ENCODE measurements at regions not wholly inside any gene's neighbourhood (a gene's known extent, or its start where the extent isn't known, plus 50 kb on each side); places are given as distances from the start of the nearest gene placed in this dataset.

- DNase-seq (ENCODE audit: low spot score) (no peak), ATAC-seq (ENCODE audit: low FRiP score) (no peak)
- TF ChIP-seq CTCF (IDR thresholded peaks at IDR 0.05) = no peak
Measured at GRCh38 chr14:99077076-99077843, 194.7 kb downstream of the BCL11B start.

- no peak for TF ChIP-seq CTCF (IDR thresholded peaks at IDR 0.05)
- ATAC-seq (ENCODE audit: low FRiP score) (no peak), DNase-seq (ENCODE audit: low spot score) (no peak)
Measured at GRCh38 chr14:99077844-99078236, 194.2 kb downstream of the BCL11B start.

DNA sequence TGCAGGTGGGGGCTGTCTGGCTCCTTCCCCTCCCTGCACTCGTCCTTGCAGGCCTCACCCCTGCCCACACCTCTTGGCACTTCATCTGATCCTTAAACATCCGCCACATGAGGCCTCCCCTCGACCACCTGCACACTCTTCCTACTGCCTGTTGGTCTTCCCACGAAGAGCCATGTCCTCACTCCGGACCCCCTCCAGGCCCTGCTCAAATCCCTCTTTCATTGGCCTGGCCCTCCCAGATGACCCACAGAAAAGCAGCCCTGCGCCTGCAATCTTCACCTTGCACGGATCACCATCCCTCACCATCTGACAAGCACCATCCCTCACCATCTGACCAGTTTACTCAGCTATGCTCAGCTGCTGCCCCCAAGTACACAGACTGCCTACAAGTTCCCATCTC, 193.6 kb downstream of the BCL11B start:
- no peak for TF ChIP-seq CTCF (IDR thresholded peaks at IDR 0.05)
- ATAC-seq (ENCODE audit: low FRiP score) (no peak), DNase-seq (ENCODE audit: low spot score) (no peak)

GRCh38 chr14:99079061-99079727, 192.8 kb downstream of the BCL11B start:
- no peak for DNase-seq (ENCODE audit: low spot score)
- no peak for ATAC-seq (ENCODE audit: low FRiP score)
- TF ChIP-seq CTCF (IDR thresholded peaks at IDR 0.05) = no peak

DNA sequence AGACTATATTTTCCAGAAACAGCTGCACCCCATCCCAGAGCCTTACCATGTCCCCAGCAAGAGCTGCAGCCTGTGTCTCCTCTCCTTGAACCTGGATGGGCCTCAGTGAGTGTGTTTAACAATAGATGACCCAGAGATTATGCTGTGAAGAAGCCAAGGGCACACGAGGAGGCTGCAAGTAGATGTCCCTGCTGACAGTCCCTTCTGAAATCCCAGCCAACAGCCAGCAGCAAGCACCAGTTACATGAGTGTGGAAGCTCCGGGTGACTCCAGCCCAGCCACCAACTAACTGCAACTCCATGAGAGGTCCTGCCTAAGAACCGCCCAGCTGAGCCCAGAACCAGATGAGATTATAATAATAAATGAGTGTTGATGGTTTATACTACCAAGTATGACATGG, 191.7 kb downstream of the BCL11B start:
- TF ChIP-seq CTCF (IDR thresholded peaks at IDR 0.05) = no peak
- ATAC-seq (ENCODE audit: low FRiP score) = no peak
- no peak for DNase-seq (ENCODE audit: low spot score)

DNA sequence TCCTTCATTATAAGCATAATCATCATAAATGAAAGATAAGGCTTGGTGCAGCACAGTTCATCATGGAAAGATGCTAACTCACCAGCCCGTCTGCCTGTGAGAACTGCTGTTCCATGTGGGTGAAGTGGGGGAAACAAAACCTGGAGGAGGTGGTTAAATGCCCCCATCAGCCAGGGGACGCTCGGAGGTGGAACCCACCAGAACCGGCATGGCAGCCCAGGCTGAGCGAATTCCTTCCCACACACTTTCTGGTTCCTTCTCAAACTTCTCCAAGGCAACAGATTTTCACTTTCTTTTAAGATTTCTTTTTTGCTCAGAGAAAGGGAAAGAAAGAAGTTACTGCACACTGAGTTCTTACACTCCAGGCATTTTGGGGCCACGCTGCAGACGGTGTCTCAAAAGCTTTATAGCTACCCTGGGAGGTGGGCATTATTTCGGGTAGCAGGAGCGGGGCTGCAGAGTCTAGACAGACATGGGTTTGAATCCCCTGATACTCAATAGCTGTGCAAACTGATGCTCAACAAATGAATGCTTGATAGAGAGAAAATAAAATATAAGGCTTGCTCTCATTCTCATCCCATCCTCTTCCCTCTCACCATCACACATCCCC, 190.7 kb downstream of the BCL11B start:
- no peak for TF ChIP-seq CTCF (IDR thresholded peaks at IDR 0.05)
- DNase-seq (ENCODE audit: low spot score) (no peak), ATAC-seq (ENCODE audit: low FRiP score) (no peak)

Data from omental fat pad (tissue), 3 donors.